Testis (tissue), 2 donors: ENCODE measurements at regions not wholly inside any gene's neighbourhood (a gene's known extent, or its start where the extent isn't known, plus 50 kb on each side); places are given as distances from the start of the nearest gene placed in this dataset.

ENCODE experiments used
- DNase-seq: peaks from one replicate; pipeline ENCODE4 v3.0.0-alpha.2; 2019
- H3K27ac ChIP-seq, 2 donors: fragments of 200-600 bp; sonication (generic); one replicate each; pipeline ENCODE4 v1.5.1; 2019
- H3K27me3 ChIP-seq: fragments of 200-600 bp; sonication (generic); one replicate; pipeline ENCODE4 v1.5.1; 2019
- H3K36me3 ChIP-seq: fragments of 200-600 bp; sonication (generic); one replicate; pipeline ENCODE4 v1.5.1; 2017; ENCODE audit warnings: low read depth; ENCODE audit errors: missing control alignments
- H3K4me1 ChIP-seq: fragments of 200-600 bp; sonication (generic); one replicate; pipeline ENCODE4 v1.5.1; 2019
- H3K4me3 ChIP-seq, 2 donors: fragments of 200-600 bp; sonication (generic); one replicate each; pipeline ENCODE4 v1.5.1; 2017 to 2019
- H3K9me3 ChIP-seq: fragments of 200-600 bp; sonication (generic); one replicate; pipeline ENCODE4 v1.5.1; 2017
- CTCF ChIP-seq, 3 experiments: fragments of 450-650 bp in 2 of 3; fragments of 200-600 bp in 1 of 3; sonication (generic) in 1 of 3; IDR thresholded peaks; one replicate each; pipeline ENCODE4 v1.5.1; 2016 to 2019; ENCODE audit warnings: antibody characterized with exemption in 3 of 3, mild to moderate bottlenecking in 2 of 3, moderate library complexity in 1 of 3
- POLR2A ChIP-seq: fragments of 450-650 bp; IDR thresholded peaks from one replicate; pipeline ENCODE4 v1.6.1; 2017; ENCODE audit warnings: antibody characterized with exemption, mild to moderate bottlenecking, moderate library complexity
- WGBS, 2 donors: methylation state at CpG; one replicate each; pipeline ENCODE4 v1.1.5; 2018; 5-methylcytosine and 5-hydroxymethylcytosine counted together
- intact Hi-C: fragments of 100-400 bp; cut with DNase I; formaldehyde crosslinking; loops from one replicate; pipeline ENCODE4 v1.15.1; 2023; ENCODE audit warnings: low total_unique reads
- small RNA-seq, 2 donors: library from RNA; depleted of rRNA; stranded (forward); fragments of <200 nt; gene quantifications; one replicate each; pipeline ENCODE3, GENCODE V24; 2016

DNA sequence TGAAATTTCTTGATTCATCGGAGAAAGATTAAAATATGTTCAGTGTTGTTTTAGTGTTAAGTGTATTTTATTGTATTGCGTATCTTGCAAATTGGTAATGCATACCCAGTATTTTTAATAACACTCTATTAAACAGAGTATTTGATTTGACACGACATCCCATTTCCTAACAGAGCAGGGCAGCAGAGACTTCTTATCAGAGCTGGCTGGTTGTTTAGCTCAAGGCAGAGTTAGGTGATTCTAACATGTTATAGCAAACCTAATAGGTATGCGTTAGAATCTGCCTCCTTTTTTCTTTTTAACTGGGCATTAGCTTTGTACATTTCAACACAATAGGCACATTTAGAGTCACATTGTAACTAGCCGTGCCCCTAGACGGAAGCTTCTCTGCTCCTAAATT is 57.1 kb upstream of the CELF2 start:
- Histone ChIP-seq H3K9me3 (no peaks in the 10 kb centered on the region), H3K36me3 (no peaks in the 10 kb centered on the region), H3K27me3 (no peaks in the 10 kb centered on the region), H3K4me1 (no peaks in the 10 kb centered on the region), H3K4me3 (no peak overlapping the region), H3K27ac (no peak overlapping the region)
- TF ChIP-seq CTCF (IDR thresholded peaks at IDR 0.05) (no peak), POLR2A (no peak)
- DNase-seq, result no peak
- 86 to 87% methylated on average over 6 of the region's 6 CpGs for WGBS, 2 donors
- intact Hi-C loops, result no loop called here

GRCh38 chr10:10961072-10961471 is 56.6 kb upstream of the CELF2 start:
- DNase-seq, result no peak
- no peaks in the 10 kb centered on the region for H3K27me3 ChIP-seq
- no peak for TF ChIP-seq CTCF (IDR thresholded peaks at IDR 0.05)
- no peak for TF ChIP-seq POLR2A
- H3K27ac ChIP-seq, result no peak overlapping the region
- no peaks in the 10 kb centered on the region for H3K4me1 ChIP-seq
- WGBS, 2 donors, result 79 to 88% methylated on average over 1 of the region's 1 CpG
- no peaks in the 10 kb centered on the region for H3K36me3 ChIP-seq
- intact Hi-C loops, result no loop called here
- no peaks in the 10 kb centered on the region for H3K9me3 ChIP-seq
- no peak overlapping the region for H3K4me3 ChIP-seq

GRCh38 chr10:10967029-10967428 is 50.6 kb upstream of the CELF2 start:
- WGBS, 2 donors, result 91 to 96% methylated on average over 10 of the region's 10 CpGs
- Histone ChIP-seq H3K9me3 (no peaks in the 10 kb centered on the region), H3K27me3 (no peaks in the 10 kb centered on the region), H3K4me1 (no peaks in the 10 kb centered on the region), H3K4me3 (no peak overlapping the region), H3K27ac (no peak overlapping the region), H3K36me3 (no peaks in the 10 kb centered on the region)
- intact Hi-C loops, result no loop called here
- no peak for DNase-seq
- no peak for TF ChIP-seq CTCF (IDR thresholded peaks at IDR 0.05)
- no peak for TF ChIP-seq POLR2A

GRCh38 chr10:10967581-10968256 is 50.0 kb upstream of the CELF2 start:
- H3K4me3 ChIP-seq, result no peak overlapping the region
- no peaks in the 10 kb centered on the region for H3K9me3 ChIP-seq
- WGBS, 2 donors, result 62 to 77% methylated on average over 6 to 8 of the region's 8 CpGs
- H3K4me1 ChIP-seq, result no peaks in the 10 kb centered on the region
- no peak for TF ChIP-seq POLR2A
- no peak for TF ChIP-seq CTCF (IDR thresholded peaks at IDR 0.05)
- no peak for DNase-seq
- no peaks in the 10 kb centered on the region for H3K36me3 ChIP-seq
- intact Hi-C loops, result no loop called here
- H3K27me3 ChIP-seq, result no peaks in the 10 kb centered on the region
- no peak overlapping the region for H3K27ac ChIP-seq

Small RNA genes in the stretch of these regions (small RNA-seq; reads per million reads assigned to genes)
- gene AC025946.2, result 0 reads per million in 2 donors
- 0 reads per million in 2 donors for gene AL355333.1
- gene CUX2P1, result 0 reads per million in 2 donors
- gene RF00019, result 0 reads per million in 2 donors
- gene RNA5SP299, result 0 reads per million in 2 donors
